Smooth muscle cell (in vitro differentiated cells): ENCODE measurements at regions not wholly inside any gene's neighbourhood (a gene's known extent, or its start where the extent isn't known, plus 50 kb on each side); places are given as distances from the start of the nearest gene placed in this dataset.

Experiments
- DNase-seq: peaks from one replicate; lab custom pipeline; 2025; ENCODE audit not compliant: unreplicated experiment; lab: John Stamatoyannopoulos, UW
- H2AFZ ChIP-seq: fragments of 200-600 bp; sonication (generic); 2 replicates; pipeline ENCODE4 v1.6.0; 2016; ENCODE audit warnings: antibody characterized with exemption, low read depth, mild to moderate bottlenecking
- H3F3A ChIP-seq: fragments of 200-600 bp; sonication (generic); 2 replicates; pipeline ENCODE4 v1.6.0; 2017; ENCODE audit warnings: antibody characterized with exemption, low read depth
- H3K27ac ChIP-seq: fragments of 200-600 bp; sonication (generic); 2 replicates; pipeline ENCODE4 v1.5.1; 2016; ENCODE audit warnings: low read depth, mild to moderate bottlenecking
- H3K27me3 ChIP-seq: fragments of 200-600 bp; sonication (generic); 2 replicates; pipeline ENCODE4 v1.6.1; 2016; ENCODE audit warnings: low read depth, mild to moderate bottlenecking
- H3K36me3 ChIP-seq: fragments of 200-600 bp; sonication (generic); 2 replicates; pipeline ENCODE4 v1.5.1; 2016; ENCODE audit warnings: low read depth
- H3K4me1 ChIP-seq: fragments of 200-600 bp; sonication (generic); 2 replicates; pipeline ENCODE4 v1.5.1; 2016; ENCODE audit warnings: low read depth
- H3K4me2 ChIP-seq: fragments of 200-600 bp; sonication (generic); 2 replicates; pipeline ENCODE4 v1.6.0; 2016; ENCODE audit warnings: mild to moderate bottlenecking
- H3K4me3 ChIP-seq: fragments of 200-600 bp; sonication (generic); 2 replicates; pipeline ENCODE4 v1.5.1; 2016; ENCODE audit warnings: mild to moderate bottlenecking
- H3K79me2 ChIP-seq: fragments of 200-600 bp; sonication (generic); 2 replicates; pipeline ENCODE4 v1.6.0; 2016; ENCODE audit warnings: low read depth, mild to moderate bottlenecking
- H3K9ac ChIP-seq: fragments of 200-600 bp; sonication (generic); 2 replicates; pipeline ENCODE4 v1.6.0; 2016; ENCODE audit warnings: low read depth
- H3K9me3 ChIP-seq: fragments of 200-600 bp; sonication (generic); replicated peaks from 2 replicates; pipeline ENCODE4 v1.5.1; 2016; ENCODE audit warnings: low read depth
- H4K20me1 ChIP-seq: fragments of 200-600 bp; sonication (generic); 2 replicates; pipeline ENCODE4 v1.6.0; 2016; ENCODE audit warnings: low read depth
- CTCF ChIP-seq: fragments of 200-600 bp; sonication (generic); IDR thresholded peaks from 2 replicates; pipeline ENCODE4 v1.5.1; 2017; ENCODE audit warnings: borderline replicate concordance, mild to moderate bottlenecking, antibody characterized with exemption; ENCODE audit not compliant: insufficient read depth, poor library complexity, severe bottlenecking
- WGBS: methylation state at CpG from one replicate; pipeline ENCODE4 v1.1.7; 2016; ENCODE audit warnings: low lambda C conversion rate; 5-methylcytosine and 5-hydroxymethylcytosine counted together

DNA sequence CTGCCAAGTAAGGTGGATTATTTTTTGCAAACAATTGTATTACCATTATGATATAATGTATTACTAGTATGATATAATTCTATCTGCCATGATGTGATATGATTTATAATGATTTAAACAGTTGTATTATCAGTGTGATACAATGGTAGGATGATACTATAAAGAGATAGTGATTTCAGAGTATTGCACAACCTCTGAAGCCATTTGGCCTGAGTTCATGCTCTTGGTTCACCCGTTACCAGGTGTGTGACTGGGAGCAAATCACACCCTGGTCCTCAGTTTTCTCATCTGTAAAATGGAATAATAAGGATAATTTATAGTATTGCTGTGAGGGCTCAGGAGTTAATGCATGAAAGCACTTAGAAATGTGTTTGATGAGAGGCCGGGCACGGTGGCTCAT, 905.0 kb upstream of the RBFOX1 start:
- Histone ChIP-seq H3K27ac (no peak overlapping the region), H3K9me3 (no peaks in the 10 kb centered on the region)
- 82% methylated on average over 3 of the region's 3 CpGs for WGBS

GRCh38 chr16:6407596-6407995, 925.0 kb upstream of the RBFOX1 start:
- Histone ChIP-seq H3K4me1 (no peaks in the 10 kb centered on the region), H3K4me3 (no peak overlapping the region), H3K27ac (no peak overlapping the region), H3K4me2 (no peak overlapping the region), H3K36me3 (no peaks in the 10 kb centered on the region), H3K9me3 (no peaks in the 10 kb centered on the region), H3K27me3 (no peaks in the 10 kb centered on the region), H3F3A (no peaks in the 10 kb centered on the region), H4K20me1 (no peaks in the 10 kb centered on the region), H3K9ac (no peak overlapping the region), H3K79me2 (no peaks in the 10 kb centered on the region), H2AFZ (no peak overlapping the region)
- TF ChIP-seq CTCF = no peak
- DNase-seq = no peak
- WGBS = 91% methylated on average over 3 of the region's 3 CpGs

More for the DNA sequence above, 905.0 kb upstream of the RBFOX1 start:
- Histone ChIP-seq H3K79me2 (no peaks in the 10 kb centered on the region), H3K4me1 (no peaks in the 10 kb centered on the region), H3F3A (no peaks in the 10 kb centered on the region), H3K4me2 (no peak overlapping the region), H3K4me3 (no peak overlapping the region), H3K36me3 (no peaks in the 10 kb centered on the region), H3K27me3 (no peaks in the 10 kb centered on the region), H4K20me1 (no peaks in the 10 kb centered on the region), H2AFZ (no peak overlapping the region), H3K9ac (no peak overlapping the region)
- DNase-seq = no peak
- no peak for TF ChIP-seq CTCF

GRCh38 chr16:6406028-6406427, 926.6 kb upstream of the RBFOX1 start:
- Histone ChIP-seq H3K36me3 (no peaks in the 10 kb centered on the region), H3K27ac (no peak overlapping the region), H3K79me2 (no peaks in the 10 kb centered on the region), H3K9ac (no peak overlapping the region), H3K4me3 (no peak overlapping the region), H3K4me2 (no peak overlapping the region), H3F3A (no peaks in the 10 kb centered on the region), H2AFZ (no peak overlapping the region), H3K4me1 (no peaks in the 10 kb centered on the region), H3K9me3 (no peaks in the 10 kb centered on the region), H4K20me1 (no peaks in the 10 kb centered on the region), H3K27me3 (no peaks in the 10 kb centered on the region)
- WGBS = 92% methylated on average over 1 of the region's 1 CpG
- TF ChIP-seq CTCF = no peak
- no peak for DNase-seq

- Histone ChIP-seq H3K9ac (no peak overlapping the region), H3K4me3 (no peak overlapping the region), H3K79me2 (no peaks in the 10 kb centered on the region), H3F3A (no peaks in the 10 kb centered on the region), H3K4me2 (no peak overlapping the region), H2AFZ (no peak overlapping the region), H4K20me1 (no peaks in the 10 kb centered on the region), H3K27ac (no peak overlapping the region), H3K9me3 (no peaks in the 10 kb centered on the region), H3K4me1 (no peaks in the 10 kb centered on the region), H3K27me3 (no peaks in the 10 kb centered on the region), H3K36me3 (no peaks in the 10 kb centered on the region)
- no peak for TF ChIP-seq CTCF
- WGBS = 86% methylated on average over 3 of the region's 3 CpGs
- DNase-seq = no peak
These were observed 949.7 kb upstream of the RBFOX1 start for GRCh38 chr16:6382924-6383459.
